ENCODE measurements at regions not wholly inside any gene's neighbourhood (a gene's known extent, or its start where the extent isn't known, plus 50 kb on each side); places are given as distances from the start of the nearest gene placed in this dataset.
"Not testable (repeated sequence)": the region's sequence is repeated elsewhere in the genome, so short reads cannot be mapped to it uniquely, and the experiment has no call there.

DNA sequence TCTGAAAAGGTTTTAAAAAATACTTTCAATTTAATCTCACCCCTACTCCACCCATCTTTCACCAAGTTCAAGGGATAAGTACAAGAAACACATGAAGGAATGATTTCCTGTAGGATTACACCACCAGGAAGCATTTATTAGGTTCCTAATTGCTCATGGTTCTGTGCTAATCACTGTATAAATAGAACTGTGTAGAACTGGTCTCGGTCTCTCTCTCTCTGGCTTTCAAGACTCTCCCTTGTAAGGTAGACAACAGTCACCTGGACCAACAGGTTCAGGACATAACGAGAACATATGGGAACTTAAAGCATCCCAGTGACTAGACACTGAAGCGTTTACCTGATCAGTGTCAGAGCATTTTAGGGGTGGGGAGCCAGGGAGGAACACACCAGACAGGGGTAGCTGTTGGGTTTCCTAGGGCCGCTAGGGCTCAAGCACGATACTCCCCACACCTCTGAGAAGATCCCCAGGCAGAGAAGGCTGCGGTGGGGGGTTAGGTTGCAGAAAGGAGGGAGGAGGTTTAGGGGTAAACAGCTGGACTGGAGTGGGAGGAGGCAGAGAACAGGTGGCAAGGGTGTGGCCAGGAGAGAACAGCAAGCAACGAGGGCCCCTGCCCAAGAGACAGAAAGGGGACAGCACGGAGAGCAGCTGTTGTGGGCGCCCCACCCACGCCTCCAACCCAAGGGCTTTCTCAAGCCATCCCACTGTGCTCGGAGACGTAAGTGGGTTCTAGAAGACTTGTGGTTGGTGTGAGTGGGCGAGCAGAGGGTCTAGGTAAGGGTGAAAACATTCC lies 52.5 kb upstream of the USP6NL start:
- no peak for DNase-seq

DNA sequence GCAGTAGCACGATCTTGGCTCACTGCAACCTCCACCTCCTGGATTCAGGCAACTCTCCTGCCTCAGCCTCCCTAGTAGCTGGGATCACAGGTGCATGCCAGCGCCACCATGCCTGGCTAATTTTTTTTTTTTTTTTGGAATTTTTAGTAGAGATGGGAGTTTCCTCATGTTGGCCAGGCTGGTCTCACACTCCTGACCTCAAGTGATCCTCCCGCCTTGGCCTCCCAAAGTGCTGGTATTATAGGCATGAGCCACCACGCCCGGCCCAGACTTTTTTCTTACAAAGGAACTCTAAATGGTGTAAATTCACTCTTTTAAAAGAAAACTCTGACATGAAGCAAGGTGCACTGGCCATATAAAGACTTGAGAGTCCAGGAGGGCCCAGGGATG lies 51.7 kb upstream of the USP6NL start:
- DNase-seq = not testable (repeated sequence)

DNA sequence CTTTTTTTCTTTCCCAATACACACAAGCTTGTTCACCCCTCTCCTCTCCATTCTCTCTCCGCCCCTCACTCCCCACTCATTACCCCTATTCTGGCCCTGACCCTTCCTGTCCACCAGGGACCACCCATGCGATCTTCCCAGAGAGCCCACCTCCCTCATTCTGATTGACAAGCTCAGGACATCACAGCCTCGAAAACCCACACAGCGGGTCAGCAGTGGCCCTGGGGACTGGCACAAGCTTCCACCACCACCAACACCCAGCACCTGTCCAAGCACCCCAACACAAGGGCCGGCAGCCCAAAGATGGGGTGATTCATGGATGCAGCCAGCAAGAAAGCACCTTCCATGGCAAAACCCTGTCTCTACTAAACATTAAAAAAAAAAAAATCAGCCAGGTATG lies 50.0 kb upstream of the USP6NL start:
- DNase-seq = no peak

Measured in inflammatory macrophage treated with lipopolysaccharide for 4 hours (primary cell).